TTC549 (cell line): ENCODE measurements at regions not wholly inside any gene's neighbourhood (a gene's known extent, or its start where the extent isn't known, plus 50 kb on each side); places are given as distances from the start of the nearest gene placed in this dataset.

ENCODE experiments used
- FAIRE-seq: peaks from 2 replicates; lab custom pipeline; 2012; peaks lifted over from hg19 to GRCh38; lab: Jason Lieb, UNC

DNA sequence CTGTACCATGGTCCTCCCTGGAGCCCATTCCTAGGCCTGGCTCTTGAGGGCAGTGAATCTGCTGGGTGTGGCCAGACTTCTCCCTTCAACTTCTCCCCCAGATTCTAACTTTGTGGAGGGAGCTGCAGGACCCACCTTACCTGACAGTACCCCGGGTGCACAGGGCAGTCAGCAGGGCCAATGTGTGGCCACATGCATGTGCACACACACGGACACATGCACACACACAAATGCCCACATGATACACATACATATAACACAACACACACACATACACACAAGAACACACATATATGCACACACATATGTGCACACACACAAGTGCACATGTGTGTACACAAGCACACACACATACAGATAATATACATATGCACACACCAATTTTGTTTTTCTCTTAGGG is 300.0 kb upstream of the HS6ST1 start:
- no peak for FAIRE-seq

DNA sequence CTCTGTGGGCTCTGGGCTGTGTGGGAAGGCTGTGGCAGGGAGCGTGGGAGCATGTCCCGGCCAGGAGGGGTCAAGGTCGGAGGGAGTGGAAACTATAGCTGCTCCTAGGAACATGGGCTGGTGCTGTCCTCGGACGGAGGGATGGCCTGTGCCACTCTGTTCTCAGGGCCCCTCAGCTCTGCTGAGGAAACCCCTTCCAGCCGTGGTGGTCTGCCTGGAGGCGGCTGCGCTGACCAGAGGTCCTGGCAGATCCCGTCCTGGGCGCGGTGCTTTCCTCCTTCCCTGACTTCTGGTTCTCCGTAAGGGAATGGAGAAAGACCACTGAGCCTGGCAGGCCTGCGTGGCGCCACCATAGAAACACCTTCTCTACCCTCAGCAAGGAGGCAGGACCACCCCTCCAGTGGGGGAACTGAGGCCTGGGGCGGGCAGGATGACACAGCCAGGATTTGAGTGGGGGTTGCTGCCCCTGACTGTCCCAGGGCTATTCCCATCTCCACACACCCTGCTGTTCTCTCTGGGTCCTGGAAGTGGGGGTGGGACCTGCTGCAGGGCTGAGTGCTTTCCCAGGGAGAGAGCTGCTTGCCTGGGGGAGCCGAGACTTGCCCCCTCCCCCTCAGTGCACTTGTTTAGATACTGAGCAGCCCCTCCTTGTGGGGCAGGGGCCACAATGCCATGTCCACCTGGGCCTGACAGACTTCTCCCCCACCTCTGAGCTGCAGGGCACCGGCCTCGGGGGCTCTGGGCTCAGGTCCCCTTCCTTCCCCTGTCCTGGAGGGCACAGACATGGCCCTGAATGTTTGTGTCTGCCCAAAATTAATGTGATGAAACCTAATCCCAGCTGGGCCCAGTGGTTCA is 301.0 kb upstream of the HS6ST1 start:
- no peak for FAIRE-seq

DNA sequence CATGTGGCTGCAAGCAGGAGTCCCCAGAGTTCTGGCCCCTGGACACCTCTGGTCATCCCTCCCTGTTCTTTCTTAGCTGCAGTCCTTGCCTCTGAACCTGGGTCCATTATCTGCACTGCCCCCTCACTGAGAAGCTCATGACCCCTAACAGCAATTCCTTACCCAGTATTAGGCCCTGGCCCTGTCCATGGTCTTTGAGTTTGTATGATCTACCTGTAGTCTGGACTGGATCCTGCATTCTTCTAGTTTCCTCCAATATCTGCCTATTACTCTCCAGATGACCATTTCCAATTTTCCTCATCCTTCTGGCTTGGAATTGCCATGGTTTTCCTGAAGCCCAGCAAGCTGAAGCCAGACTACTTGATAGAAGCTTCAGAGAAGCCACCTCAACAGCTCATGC is 302.4 kb upstream of the HS6ST1 start:
- FAIRE-seq, result no peak

DNA sequence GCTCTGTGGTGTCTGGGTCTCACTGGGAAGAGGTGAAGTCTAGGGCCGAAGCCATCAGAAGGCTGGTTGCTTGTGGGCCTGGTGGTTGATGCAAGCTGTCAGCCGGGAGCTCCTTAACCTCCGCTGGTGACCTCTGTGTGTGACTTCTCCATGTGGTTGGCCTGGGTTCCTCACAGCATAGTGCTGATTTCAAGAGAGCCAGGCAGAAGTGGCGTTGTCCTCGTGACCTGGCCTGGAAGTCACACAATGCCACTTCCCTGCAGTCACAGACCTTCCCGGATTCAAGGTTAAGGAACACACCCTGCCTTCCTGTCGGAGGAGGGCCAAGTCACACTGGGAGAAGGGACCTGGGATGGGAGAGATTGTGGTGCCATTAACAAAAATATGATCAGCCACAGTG is 303.7 kb upstream of the HS6ST1 start:
- no peak for FAIRE-seq

DNA sequence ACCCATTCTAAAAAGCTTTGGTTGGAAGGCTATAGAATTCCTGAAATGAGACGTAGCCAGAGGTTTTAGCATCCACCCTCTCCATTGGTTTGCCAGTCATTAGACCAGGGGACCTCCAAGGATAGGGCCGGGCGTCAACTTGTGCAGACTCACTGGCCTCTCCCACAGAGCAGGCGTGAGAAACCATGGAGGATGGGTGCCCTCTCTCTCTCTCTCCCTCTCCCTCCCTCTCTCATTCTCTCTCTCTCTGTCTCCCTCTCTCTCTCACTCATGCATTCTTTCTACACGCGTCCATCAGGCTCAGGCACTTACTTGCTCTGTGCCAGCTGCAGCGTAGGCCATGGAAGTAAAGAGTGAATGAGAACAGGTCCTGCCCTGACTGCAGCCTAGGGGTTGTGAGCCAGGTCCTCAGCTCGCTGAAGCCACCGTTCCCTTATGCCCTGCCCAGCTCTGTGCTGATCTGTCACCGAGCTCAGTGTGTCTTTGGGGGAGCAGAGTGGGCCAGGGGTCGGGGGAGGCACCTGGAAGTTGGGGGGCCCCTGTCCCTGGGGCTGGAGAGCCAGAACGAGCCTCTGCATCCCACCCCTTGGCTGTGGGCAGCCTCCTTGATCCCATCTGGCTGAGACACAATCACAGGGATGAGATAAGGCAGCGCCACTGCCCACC is 304.4 kb upstream of the HS6ST1 start:
- no peak for FAIRE-seq

DNA sequence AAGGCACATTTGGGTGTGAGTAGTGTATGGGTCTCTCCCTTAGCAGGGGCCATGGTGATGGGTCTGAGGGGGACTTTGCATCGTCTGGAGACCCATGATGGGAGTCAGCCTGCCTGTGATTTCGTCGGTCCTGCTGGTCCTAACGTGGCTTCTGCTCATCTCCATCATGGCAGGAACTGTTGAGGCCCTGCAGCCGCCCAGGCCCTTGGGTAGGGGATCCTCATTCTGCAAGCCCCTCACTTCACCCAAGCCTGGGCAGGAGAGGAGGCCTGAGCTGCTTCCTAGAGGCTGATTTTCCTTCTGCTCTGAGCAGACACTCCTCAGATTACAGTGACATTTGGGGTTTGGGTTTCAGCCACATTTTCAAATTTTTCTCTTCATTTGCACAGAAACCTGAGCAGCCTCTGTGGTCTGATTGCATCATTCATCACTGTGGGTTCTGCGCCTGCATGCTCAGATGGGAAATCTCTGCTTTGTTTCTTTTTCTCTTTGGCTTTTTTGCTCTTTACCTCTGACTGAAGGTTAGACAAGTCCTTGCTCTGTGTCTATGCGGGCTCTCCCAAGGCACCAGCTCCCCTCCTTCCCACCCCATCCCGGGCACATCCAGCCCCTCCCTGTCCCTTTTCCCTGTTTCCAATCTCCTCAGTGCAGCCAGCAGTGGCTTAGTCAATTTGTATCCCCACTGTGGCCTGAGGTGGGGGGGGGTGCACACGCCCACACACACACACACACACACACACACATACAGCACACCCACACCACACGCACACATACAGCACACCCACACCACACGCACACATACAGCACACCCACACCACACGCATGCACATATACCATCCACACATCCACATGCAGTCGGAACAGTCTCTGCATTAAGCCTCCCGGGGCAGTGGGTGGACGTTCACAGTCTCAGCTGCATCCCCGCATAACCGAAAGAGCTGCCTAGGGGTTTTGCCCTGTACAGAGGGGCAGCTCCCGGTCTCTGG is 305.4 kb upstream of the HS6ST1 start:
- no peak for FAIRE-seq

DNA sequence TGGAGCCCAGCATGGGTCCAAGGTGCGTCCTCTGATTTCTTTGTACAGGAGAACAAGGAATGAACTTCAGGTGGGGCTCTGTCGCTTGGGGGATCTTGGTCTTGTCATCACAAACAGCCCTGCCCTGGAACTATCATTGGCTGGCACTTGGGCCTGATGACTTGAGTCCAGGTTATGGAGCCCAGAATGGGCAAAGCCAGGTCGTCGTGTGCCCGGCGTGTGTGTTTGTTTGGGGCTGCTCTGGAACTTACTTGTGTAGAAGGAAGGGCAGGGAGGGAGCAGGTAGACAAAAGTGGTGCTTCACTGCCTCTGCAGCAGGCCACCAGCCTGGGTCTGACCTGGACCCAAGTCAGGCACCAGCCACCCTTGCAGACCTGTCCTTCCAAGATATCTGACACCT is 306.3 kb upstream of the HS6ST1 start:
- FAIRE-seq, result no peak

DNA sequence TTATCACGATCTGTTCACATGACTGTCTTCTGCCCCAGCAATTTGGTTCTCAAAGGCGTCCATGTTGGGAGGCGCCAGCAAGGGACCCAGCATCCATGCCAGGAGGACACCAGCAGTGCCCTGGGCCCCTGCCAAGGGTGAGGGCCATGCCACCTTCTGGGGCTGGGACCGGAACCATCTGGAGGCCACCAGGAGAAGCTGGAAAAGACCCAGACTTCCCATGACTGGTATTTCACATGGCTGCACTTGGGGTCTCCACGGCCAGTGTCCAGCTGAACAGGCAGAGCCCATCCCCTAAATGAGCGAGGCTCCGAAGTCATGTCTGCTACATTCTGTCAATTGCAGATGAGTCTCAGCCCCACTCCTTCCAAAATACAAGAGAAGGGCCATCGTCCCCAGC is 306.8 kb upstream of the HS6ST1 start:
- FAIRE-seq, result no peak

DNA sequence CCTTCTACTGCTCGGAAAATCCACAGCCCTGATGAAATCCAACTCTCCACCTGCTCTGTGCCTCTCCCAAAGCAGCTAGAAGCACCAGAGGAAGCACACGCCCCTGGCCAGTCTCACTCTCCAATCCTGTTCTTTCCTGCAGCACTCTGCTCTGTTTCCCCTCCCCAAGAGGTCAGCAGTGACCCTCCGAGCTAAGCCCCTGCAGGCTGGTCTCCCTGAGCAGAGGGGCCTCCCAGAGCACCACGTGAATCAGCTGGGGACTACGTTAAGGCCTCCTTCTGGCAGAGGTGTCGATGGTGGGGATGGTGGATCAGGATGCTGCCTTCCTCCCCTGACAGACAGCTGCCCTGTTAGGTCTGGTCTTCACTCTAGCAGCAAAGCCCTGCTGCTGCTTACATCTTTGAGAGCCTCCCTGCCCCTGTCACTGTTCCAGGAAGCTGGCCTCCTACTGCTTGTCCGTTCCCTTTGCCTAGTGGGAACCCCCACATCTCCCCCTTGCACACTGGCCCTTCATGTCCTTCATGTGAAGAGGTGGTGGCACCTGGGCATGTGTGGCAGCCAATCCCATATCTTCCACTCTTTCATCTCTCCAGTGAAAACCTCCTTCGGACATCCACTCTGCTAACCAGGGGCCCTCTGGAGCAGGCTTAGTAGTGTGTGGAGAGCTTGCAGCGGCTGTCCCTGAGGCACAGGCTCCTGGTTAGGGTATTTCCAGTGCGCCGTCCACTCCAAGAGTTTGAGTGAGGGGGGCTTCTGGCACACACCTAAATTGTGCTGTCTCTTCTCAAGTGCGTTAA is 307.5 kb upstream of the HS6ST1 start:
- FAIRE-seq, result no peak

DNA sequence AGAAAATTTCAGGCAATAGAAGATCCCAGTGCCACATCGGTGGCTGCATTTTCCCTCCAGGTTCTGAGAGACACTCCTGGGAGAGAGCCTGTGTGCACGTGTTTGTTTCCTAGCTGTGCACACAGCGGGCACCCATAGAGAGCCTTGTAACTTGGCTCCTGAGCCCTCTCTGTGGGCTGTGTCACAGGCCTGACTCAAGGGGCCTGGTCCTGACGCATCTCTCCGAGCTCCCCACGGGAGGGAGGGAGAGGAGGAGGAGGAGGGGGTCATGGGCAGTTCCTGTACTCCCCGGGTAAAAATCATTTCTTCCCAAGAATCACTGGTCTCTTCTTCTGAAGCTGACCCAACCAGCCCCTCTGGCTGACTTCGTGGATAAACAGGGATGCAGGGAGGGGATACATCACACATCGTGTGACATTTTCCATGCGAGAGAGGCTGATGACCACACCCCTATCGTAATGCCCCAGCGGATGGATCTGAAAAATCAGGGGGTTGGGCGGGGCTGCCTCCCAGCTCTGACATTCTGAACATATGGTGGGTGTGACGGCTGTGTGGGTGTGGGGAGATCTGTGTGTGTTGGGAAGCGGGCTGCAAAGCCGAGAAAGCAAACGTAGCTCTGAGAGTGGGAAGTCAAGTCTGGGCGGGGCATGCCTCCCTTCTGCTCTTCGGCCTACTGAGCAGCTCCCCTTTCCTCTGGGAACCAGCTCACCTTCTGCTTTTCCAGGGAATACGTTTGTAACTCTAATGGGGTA is 308.3 kb upstream of the HS6ST1 start:
- FAIRE-seq, result no peak

DNA sequence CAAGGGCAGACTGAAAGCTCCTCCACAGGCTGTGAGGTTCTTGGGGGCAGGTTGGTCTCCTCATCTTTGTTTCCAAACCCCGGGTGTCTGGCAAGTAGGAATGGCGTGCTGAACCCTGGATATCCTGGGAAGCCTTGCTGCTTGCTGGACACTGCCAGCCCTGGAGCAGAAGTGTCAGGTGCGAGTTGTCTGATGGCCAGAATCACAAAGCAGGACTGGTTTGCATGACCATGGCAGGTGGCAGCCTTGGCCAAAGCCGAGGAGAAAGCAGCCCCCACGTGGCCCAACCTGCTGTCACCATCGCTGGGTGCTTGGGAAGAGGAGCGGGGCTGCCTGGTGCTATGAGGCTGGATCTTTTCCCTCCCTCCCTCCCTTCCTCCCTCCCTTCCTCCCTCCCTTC is 309.5 kb upstream of the HS6ST1 start:
- no peak for FAIRE-seq

DNA sequence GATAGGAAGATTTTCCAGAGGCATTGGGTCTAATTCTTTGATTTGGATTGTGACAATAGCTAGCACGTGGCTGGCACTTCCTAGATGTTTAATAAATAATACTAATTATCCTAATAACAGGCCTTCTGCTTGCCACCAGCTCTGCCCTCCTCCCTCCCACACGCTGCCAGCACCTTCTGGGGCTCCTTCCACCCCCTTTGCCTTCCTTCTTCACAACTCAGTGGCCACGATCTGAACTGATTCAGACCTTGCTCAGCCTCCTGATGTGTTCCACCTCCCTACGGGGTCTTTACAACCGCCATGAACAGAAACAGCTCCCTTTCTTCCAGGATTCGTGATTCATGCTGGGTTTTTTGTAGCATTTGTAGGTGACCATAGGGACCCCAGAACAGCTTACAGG is 310.3 kb upstream of the HS6ST1 start:
- FAIRE-seq, result no peak

DNA sequence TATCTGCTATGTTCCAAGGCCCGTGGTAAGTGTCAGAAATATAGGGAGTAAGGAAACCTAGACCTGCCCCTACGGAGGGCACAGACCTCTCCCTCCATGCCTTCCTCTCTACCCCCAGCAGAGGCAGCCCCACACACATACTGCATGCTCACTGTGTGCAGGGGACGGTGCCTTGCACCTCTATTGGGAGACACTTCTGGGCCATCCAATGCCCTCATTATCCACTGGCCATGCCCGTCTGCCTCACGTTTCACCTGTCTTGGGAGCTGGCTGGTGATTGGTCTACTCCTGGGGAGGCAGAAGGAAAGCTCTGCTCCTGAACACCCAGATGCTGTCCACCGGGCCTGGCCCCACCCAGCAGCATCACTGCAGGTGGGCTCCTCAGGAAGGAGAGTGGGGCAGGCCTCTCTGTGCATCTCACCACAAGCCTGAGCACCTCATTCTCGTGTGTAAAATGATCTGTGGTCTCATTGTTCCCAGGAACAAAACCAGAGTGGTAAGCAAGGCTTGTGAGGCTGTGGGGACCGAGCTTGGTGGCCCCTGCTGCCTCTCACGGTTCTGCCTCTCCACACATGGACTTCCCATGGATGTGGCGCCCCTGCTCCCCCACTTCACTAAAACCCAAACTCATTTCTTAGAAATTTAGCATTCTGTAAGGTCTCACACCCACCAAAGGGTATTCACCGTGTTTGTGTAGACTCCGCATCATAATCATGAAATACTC is 312.5 kb upstream of the HS6ST1 start:
- no peak for FAIRE-seq

DNA sequence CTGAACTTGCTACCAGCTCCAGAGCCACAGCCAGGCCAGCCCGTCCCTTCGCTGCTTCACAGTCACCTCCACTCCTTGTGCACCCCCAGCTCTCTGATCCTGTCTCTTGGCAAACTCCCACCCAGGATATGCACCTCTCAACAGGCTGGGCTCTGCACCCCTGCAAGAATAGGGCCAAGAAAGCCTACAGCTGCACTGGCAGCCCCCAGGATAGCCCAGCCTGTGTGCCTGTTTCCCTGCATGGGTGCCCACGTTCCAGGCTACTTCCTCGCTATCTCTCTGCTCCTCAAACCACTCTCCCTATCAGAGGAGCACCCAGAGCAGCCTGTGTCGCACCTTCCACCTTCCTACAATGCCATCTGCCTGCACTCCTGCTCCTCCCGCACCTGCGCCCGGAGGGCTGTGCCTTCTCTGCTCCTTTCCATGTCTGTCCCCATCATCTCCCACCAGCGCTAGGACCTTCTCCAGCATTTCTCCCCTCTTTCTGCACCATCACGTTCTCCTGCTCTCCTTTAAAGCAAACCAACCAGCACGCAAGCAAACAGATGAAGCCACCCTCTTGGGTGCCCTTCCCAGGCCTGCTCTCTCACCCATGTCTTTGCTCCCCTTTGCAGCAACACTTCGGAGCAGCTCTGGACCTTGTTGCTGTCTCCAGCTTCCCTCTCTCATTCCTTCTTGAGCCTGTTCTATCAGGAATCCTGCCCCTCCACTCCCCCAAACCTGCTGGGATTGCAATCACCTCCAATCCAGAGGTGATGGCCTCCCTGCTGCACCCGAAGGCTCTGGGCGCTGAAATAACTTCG is 313.2 kb upstream of the HS6ST1 start:
- no peak for FAIRE-seq

DNA sequence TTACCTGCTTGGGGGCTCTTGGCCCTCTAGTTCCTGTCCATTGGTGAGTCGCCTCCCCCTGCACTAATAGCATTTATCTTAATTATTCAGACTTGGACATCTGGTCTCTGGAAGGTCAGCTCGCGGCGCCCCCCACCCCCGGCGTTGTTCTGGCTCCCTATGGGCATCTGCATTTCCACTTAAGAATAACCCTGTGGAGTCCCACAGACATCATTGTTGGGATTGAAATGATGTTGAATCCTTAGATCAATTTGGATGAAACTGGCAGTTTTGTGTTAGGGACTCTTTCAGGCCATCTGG is 313.8 kb upstream of the HS6ST1 start:
- no peak for FAIRE-seq

DNA sequence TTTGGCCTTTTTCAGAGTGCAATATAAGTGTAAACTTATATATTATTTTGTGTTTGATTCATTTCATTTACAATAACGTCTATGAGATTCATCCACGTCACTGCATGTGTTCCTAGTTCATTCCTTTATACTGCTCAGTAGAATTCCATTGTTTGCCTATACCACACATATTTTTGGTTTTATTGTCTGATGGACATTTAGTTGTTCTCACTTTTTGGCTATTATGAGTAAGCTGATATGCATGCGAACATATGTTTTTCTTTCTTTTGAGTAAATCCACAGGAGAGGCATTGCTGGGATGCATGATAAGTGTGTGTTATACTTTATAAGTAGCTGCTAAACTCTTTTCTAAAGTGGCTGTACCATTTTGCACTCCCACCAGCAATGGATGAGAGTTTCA is 314.8 kb upstream of the HS6ST1 start:
- no peak for FAIRE-seq

DNA sequence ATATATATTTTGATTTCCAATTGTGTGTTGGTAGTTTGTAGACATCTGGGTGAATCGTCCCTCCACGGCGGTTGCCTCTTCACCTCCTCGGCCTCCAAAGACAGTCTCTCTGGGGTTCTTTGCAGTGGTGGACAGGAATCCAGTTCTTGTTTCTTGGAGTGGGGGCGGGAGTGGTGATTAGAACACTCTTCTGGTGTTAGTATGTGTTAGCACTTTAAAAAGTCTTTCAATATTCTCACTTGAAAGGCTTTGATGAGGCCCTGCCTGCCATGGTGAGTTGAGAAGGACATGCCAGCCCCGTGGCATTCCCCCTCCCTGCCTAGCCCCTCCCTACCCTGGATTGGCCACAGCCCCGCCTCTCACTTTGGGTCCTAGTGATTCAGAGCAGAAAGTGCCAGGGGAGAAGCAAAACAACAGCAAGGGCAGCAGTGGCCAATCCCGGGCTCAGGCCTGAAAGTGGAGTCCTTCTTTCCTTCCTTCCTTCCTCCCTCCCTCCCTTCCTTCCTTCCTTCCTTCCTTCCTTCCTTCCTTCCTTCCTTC is 316.8 kb upstream of the HS6ST1 start:
- no peak for FAIRE-seq

DNA sequence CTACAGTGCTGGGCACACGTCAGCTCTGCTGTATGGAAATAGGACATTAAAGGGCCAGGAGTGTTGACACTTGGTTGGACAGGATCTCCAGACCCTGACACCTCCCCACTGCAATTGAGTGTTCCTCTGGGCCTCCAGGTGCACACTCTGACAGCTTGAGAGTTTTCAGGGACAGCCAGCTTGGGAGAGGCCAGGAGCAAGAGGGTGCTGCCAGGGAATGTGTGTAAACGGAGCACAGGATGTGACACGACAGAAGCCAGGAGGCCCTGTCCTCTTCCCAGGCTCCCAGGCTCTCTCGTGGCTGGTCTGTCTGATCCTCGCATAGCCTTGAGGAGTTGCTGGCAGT is 318.1 kb upstream of the HS6ST1 start:
- no peak for FAIRE-seq

DNA sequence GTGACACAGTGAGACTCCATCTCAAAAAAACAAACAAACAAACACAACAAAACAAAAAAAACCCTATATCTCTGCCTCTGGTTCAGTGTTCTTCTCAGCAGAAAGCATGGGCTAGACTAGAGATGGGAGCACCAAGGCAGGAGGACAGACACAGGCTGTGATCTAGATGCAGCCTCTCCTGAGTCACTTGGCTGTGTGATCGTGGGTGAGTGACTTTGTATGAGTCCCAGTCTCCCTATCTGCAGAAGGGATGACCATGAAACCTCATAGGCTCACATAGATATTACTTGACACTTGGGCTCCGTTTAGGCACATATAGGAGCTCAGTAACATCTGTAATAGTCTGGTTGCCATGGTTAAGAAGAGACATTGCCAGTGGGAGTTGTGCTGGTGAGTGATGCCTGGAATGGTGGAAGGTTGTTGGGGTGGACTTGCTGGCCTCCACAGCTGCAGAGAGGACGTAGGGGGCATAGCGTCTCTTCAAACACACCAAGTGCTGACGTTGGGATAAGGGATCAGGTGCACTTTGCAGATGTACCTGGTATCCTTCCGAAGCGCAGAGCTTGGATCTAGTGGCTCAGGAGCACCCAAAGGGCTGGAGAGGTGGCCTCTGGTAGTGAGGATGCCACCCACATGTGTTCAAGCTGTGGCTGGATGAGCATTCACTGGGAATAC is 318.9 kb upstream of the HS6ST1 start:
- no peak for FAIRE-seq
